ENCODE measurements at regions not wholly inside any gene's neighbourhood (a gene's known extent, or its start where the extent isn't known, plus 50 kb on each side); places are given as distances from the start of the nearest gene placed in this dataset.

DNA sequence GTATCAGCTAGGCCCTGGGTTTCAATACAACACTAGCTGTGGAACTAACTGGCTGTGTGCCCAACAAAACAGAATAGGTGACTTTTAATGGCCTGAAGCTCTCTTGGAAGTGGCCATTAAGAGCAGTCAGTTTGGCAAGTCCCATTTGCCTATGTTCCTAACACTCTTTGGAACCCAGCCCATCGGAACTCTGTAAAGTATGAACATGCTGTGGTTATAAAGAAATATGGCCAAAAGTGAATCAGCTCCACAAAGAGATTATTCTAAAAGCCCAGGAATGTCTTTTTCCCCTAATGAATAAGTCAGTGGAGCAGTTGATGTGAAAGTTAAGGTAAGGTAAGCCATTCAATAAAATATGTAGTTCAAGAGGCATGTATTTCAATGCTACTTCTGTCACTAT is 223.7 kb upstream of the ADAMTS5 start:
- DNase-seq, result no peak

DNA sequence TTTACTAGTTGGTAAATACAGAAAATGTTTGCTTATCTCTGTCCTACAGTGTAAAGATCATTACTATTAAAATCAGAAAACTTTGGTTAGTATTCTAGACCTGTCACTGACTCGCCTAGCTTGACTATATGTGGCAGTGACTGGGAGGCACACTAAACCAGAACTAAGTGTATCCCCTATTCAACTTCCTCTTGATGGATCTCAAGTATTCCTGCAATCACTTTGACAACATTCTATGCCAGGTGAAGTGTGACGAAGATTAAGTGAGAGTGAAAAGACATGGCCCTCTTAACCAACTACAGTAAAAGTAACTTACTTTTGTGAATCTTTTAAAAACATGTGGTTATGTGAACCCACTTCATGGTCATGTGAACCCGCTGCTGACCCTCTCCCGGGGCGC is 223.0 kb upstream of the ADAMTS5 start:
- no peak for DNase-seq

DNA sequence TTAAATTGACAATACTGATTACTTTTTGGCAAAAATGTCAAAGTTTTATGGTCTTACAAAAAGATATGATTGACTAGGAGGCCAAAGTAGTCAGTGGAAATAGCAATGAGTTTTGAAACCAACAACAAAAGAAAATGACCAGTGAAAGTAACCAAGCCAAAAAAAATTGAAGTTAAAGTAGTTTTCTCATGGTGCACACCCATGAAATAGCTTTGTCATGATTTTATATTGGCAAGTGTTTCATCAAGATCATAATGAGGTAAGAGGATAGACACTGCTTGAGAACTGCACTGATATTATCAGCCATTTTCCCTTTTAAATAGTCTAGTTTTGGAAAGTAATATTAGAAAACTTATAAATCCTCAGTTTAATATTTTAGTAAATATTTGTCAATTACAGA is 206.2 kb upstream of the ADAMTS5 start:
- DNase-seq, result no peak

DNA sequence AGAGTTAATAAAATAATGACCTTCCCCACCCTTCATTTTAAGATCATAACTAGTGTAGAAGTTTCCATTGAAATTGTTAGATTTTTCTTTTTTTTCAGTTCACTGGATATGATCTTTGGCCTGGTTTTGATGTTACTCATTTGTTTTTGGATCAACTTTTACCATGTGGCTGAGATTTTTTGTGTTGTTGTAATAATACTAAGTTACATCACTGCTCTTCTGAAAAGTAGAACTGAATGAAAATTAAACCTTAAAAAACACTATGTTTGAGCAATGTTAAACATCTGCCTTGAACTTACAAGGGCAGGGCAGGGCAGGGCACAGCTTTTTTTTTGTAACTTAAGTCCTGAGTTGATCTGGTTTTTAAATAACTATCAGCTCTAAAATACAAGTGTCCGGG is 204.8 kb upstream of the ADAMTS5 start:
- no peak for DNase-seq

DNA sequence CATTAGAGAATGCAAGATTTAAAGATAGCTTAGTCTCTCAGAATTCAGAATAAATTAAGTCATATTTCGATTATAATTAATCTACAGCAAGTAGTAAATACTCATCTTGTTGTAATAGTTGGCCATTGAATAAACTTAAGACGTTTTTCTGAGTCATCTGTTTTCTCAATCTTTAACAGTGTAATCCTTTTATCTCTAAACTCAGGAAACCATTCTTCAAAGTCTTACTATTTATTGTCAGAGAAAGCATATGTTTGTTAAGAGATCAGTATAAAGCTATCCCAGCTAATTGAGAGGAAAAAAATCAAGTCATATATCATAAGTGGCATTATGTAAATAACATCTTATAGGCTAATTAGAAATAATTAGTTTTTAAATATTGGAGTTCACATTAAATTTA is 201.2 kb upstream of the ADAMTS5 start:
- DNase-seq, result no peak

DNA sequence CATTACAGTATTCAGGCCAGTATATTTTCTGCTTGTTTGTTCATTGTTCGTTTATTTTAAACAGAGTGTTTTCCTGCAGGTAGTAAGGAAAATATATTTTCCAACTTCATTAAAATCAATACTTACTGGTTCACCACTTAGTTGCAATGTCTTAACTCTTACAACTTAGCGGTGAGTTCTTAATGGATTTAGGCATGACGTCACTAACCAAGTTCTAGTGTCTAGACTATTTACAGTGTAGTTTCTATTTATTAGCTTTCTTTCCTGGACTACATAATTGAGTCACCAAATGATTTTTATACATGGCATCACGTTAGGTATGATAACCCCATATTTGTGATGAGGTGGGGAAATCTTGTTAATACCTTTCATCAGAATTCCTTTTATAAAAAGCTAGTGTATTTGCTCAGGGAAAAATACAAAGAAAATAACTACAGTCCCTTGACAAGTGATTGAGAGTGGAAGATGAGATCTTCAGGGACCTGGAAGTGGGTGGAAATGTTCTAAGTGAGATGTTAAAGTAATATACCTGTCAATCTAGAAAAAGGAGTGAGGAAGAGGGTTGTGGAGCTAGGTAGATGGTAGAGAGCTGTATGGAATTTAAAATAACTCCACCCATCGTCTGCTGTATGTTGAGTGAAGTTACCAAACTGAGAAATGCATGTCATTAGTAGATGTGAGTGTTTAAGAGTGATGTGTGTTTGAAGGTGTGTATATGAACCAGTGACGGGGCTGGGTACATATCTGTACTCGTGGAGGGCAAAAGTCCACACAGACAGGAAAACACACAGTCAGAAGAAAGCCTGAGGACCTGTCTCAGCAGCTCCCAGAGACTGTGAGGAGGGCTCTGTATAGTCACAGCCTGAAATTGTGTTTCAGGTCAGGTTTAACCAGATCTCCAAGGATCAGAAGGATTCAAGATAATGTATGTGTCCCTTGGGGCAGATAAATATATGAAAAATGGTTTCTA is 197.6 kb upstream of the ADAMTS5 start:
- DNase-seq, result no peak

DNA sequence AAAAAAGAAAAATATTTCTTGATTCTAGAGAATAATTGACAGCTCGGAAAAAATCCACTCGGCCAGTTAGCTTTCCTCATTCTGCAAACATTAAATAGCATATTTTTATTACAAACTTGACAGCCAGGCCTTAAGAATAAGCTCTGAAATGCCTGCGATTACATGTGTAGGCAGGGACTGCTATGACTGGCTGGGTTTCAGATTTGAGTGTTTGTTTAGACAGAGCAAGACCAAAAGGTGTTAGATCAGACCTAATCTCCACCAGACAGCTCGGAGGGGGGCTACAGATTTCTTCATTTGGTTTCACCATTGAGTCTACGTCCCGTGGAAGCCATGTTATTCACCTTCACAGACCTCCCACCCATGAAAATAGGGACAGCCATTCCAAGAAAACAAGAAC is 192.1 kb upstream of the ADAMTS5 start:
- no peak for DNase-seq

DNA sequence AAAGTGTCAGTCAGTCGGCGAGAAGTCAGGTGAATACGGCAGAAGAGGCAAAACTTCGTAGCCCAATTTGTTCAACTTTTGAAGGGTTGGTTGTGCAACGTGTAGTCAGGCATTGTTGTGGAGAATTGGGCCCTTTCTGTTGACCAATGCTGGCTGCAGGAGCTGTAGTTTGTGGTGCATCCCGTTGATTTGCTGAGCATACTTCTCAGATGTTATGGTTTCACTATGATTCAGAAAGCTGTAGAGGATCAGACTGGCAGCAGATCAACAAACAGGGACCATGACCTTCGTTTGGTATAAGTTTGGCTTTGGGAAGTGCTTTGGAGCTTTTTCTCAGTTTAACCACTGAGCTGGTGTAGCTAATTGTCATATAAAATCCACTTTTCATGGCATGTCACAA is 190.2 kb upstream of the ADAMTS5 start:
- DNase-seq, result no peak

DNA sequence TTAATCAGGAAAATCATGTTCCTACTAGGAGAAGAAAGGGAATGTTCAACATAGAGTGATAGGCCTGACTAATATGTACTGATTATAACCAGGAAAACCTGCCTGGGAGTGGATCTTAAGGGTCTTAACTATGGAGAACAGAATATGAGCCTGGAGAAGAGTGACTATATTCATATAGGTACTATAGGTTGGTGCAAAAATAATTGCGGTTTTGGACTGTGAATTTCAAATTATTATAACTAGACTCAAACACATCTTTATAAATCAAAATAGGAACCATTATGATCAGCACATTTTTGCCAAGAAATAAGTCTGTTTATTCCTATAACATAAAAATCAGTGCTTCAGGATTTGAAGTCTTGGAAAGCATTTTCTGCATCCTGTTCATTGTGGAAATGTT is 189.8 kb upstream of the ADAMTS5 start:
- DNase-seq, result no peak

DNA sequence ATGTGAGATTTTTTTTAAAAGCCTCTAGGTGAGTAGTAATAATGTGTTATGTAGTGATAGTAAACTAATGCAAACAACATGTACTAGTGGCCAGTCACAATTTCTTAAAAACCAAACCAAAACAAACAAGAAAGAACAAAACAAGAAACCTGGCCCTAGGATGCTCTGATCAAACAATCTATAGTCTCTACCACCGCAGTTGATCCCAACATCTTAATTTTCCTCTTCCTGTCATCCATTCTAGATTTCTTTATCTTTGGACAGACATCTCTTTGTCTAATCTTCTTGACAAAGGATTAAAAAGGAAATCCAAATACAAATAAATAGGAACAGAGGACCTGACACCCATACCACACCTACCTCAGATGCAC is 188.2 kb upstream of the ADAMTS5 start:
- DNase-seq, result no peak

DNA sequence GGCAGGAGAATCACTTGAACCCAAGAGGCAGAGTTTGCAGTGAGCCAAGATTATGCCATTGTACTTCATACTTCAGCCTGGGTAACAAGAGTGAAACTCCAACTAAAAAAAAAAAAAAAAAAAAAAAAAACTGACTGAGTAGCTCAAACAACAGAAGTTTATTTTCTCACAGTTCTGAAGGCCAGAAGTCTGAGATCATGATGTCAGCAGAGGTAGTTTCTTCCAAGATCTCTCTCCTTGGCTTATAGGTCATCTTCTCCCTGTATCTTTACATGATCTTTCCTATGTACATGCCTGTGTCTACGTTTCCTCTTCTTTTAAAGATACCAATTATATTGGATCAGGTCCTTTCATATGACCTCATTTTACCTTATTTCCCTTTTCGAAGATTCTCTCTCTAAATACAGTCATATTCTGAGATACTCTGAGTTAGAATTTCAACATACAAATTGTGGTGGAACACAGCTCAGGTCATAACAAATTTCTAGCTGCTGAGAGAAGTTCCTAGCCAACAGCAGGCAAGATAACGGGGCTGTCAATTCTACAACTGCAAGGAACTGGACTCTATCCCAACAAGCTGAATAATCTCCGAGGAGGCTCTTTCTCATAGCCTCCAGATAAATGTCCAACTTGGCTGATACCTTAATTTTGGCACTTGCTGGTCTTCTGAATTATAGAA is 187.7 kb upstream of the ADAMTS5 start:
- DNase-seq, result no peak

DNA sequence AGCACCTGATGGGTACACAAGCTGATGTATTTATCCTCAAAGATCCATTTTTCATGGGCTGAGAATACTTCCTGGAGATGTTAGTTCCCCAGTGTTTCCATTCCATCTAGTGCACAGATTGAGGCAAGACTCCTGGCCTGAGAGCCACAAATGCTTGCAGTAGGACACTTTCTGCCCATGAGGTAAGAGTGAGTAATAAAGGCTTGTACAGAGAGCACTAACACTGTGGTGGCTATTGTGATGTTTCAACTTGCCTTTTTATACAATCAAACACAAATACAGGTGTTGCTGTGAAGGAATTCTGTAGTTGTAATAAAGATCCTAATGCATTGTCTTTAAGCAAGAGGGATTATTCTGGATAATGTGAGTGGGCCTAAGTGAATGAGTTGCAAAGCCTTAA is 186.1 kb upstream of the ADAMTS5 start:
- no peak for DNase-seq

DNA sequence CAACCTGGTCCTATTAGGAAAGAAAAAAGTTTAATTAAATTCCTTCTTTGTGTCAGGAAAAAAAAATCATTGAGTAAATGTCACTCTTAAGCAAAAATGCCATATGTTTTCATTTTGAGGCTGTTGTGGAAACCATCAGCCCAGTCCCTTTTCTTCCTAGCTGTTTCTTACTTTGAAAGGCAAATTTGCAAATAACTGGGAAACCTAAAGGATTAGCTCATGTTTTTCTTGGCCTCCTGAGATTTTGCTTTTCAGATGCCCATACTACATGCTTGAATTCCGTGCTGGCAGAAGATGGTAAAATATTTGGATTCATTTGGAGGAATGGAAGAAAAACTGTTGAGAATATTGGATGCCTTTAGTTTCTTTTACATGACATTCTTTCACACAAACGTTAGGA is 182.1 kb upstream of the ADAMTS5 start:
- no peak for DNase-seq

DNA sequence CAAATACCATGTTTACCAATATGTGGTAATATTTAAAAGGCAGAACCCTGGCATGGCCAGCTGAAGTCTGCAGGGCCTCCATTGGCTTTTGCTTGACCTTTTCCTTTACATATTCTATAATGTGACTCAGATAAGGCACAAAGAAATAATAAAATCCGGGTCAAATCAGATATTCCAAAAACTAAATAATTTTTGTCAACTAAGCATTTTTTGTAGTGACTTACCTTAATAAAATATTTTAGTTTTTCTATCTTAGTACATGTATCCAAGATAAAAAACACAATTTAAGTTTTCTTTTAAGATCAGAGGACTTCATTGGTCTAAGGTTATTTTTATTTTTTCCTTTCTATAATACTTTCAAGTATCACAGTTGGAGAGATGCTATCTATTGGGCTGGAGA is 179.4 kb upstream of the ADAMTS5 start:
- DNase-seq, result no peak

DNA sequence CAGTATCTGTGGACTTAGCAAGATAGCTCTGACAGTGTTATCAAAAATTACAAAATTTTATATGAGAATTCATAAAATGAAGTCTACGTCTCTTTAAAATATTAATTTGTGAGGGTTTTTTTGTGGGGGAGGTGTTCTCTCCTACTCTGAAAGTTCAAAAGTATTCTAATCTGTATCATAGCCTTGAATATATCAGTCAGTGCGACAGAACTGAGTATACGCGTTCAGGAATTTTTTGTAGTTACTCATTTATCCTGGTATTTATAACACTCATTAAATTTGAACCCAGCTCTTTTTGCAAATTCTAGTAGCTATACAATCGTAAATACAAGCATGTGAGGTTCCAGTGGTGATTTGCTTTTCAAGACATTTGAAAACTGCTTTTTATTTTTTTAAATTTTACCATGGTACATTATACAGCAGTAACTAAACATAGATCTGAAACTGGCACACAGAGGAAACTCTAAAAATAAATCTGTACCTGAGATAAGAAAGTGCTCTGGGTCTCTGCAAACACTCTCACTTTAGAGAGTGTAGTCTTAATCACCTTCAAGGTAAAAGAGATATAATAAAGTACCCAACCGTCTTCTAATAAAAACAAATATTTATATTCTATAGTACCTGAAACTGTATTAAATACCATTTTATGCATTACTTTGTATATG is 178.4 kb upstream of the ADAMTS5 start:
- no peak for DNase-seq

DNA sequence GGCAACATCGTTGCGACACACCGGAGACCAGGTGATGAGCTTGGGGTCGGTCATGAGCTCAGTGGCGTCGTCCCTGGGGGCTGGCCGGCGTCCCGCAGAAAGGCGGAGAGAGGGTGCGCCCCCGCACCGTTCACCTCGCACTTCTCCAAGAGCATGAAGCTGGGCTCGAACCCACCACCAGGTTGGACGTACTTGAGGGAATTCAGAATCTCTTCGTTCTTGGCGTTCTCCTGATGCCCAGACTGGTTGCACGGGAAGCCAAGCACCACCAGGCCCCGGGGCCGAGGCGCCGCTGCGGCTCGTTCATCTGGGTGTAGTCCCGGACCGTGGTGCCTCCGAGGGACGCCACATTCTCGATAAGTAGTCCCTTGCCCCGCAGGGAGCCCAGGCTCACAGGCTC is 176.6 kb upstream of the ADAMTS5 start:
- no peak for DNase-seq

DNA sequence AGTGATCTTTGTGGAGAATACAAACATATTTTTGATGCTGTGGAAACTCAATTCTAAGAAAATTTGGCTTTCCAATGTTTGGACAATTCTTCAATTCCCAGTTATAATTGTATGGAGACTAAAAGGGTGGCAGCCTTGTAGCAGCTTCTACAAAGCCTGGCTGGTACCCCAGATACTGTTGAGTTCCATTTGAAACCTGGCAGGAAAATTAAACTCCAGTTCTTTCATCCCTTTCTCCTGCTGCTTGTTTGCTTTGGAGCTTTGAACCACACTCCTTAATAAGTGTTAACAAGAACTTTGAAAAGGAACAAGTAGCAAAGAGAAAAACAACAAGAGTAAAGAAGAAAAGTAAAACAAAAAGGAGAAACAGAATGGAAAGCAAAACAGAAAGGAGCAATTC is 172.6 kb upstream of the ADAMTS5 start:
- no peak for DNase-seq

DNA sequence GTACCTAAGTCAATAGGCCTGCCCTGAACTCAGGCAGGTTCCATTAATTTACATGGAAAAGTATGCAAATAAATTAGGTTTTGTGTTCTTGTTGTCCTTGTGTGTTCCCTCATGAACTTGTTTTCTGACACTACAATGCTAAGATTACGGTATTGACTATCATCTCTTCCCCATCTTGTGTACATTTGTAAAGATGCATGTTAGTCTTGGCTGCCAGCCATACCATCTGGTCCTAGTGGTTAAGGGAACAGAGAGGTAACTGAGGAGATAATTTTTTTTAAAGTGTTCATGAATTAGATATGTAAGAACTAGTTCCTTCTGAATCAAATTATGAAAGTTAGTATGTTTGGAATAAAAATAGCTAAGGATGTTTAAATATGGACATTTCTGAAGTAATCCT is 167.6 kb upstream of the ADAMTS5 start:
- no peak for DNase-seq

DNA sequence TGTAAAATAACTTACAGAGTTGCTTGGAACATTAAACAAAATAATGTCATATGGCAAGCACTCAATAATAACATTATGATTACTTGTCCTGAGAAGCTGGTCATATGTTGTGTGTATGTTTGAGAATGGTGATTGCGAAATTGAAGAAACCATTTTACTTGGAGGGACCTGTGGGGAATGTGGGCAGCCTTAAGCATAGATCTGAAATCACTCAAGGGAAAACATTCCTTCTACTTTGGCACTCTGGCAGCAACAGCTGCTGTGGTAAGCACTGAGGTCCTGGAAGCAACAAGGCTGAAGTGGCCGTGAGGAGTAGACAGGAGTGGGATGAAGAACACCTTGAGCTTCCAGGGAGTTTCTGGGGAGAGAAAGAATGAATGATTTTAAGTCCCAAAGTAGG is 165.4 kb upstream of the ADAMTS5 start:
- DNase-seq, result no peak

DNA sequence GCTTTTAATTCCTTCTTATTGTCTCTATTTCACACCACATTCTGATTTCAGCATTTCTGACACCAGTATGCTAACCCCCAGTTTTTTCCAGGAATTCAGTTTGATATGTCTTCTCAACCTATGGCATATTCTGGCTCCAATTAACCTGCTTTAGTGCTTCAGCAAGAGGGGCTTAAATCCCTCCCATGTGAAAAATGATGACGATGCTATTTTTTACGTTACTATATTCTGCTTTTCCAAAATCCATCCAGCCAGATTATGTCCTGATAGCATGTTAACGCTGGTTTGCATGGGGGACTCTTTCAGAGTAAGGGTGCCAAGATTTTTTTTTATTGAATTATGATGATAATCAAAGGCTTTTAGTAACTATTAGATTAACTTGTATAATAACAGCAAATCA is 163.3 kb upstream of the ADAMTS5 start:
- DNase-seq, result no peak

DNA sequence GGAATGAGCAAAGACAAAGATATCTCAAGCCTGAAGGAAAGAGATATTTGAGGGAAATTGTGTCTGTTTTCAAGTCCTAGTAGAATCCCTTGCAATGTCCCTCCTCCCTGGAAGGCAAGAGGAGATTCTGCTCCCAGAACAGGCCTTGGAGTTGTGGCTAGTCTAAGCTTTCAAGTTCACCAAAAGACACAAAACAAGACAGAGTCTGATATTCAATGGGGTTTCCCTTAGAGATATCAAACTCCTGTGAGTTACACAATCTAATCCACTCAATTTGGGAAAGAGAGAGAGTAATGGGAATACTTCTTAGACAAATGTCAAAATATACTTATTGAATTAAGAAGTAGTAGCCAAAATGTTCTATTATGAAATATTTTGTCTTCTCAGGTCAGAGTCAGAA is 162.8 kb upstream of the ADAMTS5 start:
- DNase-seq, result no peak

DNA sequence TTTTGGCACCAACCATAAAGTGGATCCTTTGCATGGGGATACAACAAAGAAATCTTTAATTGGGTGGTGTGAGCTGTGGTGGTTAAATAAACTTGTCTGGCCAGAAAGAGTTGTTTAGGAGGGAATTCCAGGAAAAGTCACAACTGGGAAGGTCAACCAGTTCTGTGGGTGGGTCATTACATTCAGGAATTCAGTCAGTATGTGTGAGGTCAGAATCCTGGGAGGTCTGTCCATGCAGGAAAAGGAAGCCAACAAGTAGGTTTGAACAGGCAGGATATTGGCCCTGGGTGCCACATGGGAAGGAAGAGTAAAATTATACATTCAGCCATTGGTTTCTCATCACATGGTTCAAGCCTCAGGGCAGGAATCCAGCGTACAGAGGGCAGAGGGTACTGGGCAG is 162.3 kb upstream of the ADAMTS5 start:
- no peak for DNase-seq

DNA sequence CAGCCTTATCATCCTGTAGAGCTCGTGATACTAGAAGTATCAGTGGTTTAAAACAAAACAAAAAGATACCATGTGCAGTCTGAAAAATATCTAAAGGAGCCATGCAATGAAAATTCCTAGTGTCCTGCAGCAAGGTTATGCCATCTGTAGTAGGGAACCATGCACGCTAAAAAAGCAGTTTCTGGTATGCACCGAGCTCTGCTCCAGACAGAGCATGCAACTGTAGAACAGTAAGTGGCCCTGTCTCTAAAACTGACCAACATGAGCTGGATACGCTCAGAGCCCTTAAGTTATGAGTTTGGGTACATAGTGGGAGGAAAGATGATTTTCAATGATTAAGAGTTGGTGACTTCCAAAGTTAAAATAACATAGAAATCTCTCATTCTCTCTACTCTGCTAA is 159.3 kb upstream of the ADAMTS5 start:
- no peak for DNase-seq

DNA sequence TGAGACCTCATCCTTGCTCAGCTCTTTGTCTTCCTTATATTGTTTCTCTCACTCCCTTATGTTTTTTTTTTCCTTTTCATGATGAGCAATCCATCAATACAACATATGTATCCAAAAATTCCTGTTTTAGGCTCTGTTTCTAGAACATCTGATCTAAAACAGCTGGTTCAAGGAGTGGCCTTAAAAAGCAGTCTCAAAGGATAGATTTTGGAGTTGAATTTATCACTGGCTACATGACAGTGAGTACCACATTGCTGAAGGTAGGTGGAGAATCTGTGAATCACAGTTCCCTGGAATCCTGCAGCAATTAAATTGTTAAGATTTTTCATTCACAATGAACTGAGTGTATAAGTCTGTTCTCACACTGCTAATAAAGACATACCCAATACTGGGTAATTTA is 155.8 kb upstream of the ADAMTS5 start:
- DNase-seq, result no peak
